DMS114 treated with DMSO at 0.1 percent for 48 hours (cell line): ENCODE measurements at regions not wholly inside any gene's neighbourhood (a gene's known extent, or its start where the extent isn't known, plus 50 kb on each side); places are given as distances from the start of the nearest gene placed in this dataset.

Source experiments
- DNase-seq: peaks from one replicate; lab custom pipeline; 2025; ENCODE audit not compliant: unreplicated experiment; lab: John Stamatoyannopoulos, UW

DNA sequence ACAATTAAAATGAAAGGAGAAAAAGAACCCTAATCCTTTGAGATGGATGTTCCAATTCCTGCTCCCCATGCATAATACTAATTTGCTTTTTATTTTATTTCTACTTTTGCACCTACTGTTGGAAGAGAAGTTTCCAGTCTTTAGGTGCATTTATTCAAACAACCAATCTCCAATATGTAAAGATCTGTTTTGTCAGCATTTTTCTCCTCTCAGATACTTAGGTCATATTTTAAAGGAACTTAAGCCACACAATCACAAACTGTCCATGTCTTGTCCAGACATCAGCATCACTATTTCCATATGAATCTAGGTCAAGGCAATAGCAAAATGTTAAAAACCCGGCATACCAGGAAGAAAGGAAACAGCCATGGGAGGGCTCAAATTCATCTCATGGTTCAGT is 1023.2 kb downstream of the BCL11A start:
- no peak for DNase-seq

- DNase-seq = no peak
Observed at GRCh38 chr2:59529726-59530125, 1023.7 kb downstream of the BCL11A start.

DNA sequence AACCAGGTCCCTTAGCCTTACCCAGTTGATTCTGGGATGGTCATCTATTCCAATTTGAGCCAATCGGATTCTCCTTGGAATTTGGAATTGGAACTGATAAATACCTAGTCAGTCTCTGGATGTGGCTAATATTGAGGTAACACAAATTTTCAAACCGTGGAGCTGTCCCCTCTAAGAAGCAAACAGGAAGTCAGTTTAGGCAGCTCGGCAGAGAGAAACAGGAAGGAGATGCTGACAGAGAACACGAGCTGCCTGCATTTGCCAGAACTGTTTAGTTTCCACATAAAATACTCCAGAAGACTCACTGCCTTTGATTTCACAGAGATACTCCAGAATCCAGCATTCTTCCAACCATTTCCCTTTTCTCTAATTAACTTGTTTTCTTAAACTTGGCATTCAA is 1024.9 kb downstream of the BCL11A start:
- DNase-seq = no peak

DNA sequence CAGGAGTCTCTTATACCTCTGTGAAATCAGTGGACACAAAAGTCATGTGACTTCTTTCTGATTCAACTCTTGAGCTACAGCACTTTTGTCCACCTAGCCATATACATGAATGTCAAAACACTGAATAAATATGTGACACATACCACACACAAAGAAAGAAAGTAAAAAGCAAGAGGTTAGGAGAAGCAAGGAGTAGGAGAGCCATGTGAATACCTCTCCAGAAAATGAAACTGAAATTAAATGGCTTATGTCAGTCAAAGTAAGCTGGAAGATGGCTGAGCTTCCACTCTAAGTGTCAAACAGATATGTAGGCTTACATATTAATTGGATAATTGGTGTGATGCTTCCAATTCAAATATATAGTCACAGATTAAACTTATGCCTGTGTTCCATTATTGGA is 1050.5 kb downstream of the BCL11A start:
- no peak for DNase-seq

GRCh38 chr2:59490994-59491393 is 1062.5 kb downstream of the BCL11A start:
- DNase-seq = no peak

- no peak for DNase-seq
Observed at GRCh38 chr2:59490192-59490591, 1063.3 kb downstream of the BCL11A start.

GRCh38 chr2:59484673-59485072 is 1068.8 kb downstream of the BCL11A start:
- no peak for DNase-seq

- DNase-seq = no peak
Observed at GRCh38 chr2:59463426-59463825, 1090.0 kb downstream of the BCL11A start.

DNA sequence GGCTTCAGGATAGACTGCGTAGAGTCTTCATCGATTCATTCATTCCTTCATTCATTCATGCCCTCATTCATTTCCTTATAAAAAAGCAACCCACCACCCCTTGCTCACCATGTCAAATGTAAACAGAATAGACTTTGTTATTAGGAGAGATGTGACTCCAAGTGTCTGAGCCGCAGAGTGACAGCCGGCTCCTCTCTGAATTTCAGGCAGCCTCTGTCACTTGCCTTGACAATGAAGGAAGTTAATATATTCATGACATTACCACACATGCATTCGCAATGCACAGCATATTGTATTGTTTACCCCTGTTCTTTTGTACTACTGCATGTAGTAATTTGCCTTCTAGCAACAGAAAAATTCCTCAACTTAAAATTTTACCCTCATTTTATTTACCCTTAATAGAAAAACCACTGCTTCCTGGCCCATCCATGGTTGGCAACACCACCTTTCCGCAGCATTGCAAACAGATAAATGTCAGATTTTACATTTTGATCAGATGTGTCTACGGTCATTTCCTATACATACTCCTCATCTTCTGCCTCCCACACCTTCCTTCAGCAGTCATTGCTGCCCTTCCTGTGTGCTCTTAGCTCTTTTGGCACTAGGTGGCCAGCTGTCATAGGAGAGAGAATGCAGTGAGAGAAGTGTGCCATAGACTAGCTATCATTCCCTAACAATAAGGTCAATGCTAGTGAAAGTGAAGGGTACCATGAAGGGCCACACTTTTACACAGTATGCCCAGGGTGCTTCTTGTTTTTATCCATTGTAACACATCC is 1090.8 kb downstream of the BCL11A start:
- DNase-seq = no peak

- DNase-seq = no peak
Observed at GRCh38 chr2:59461127-59461526, 1092.3 kb downstream of the BCL11A start.

- DNase-seq = no peak
Observed at GRCh38 chr2:59458800-59459199, 1094.7 kb downstream of the BCL11A start.

GRCh38 chr2:59456285-59456684 is 1097.2 kb downstream of the BCL11A start:
- DNase-seq = no peak

GRCh38 chr2:59449274-59449673 is 1104.2 kb downstream of the BCL11A start:
- no peak for DNase-seq

- no peak for DNase-seq
Observed at GRCh38 chr2:59440491-59440890, 1113.0 kb downstream of the BCL11A start.

GRCh38 chr2:59435635-59436034 is 1117.8 kb downstream of the BCL11A start:
- DNase-seq = no peak

DNA sequence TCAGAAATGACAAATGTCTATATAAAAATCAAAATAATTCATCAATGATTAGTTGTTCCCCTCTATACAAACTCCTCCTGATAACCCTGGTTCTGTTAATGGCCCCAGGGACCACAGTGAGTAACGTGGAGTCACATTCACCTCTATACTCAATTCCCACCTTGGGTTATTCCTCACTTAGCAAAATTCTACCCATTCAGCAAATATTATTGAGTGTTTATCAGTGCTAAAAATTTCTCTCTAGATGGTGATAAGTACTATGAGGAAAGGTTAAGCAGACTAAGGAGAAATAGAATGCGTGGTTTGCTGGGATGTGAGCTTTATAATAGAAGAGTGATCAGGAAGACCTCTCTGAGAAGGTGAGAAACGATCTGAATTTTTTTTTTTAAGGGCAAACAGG is 1124.5 kb downstream of the BCL11A start:
- DNase-seq = no peak

GRCh38 chr2:59427980-59428379 is 1125.5 kb downstream of the BCL11A start:
- DNase-seq = no peak

- no peak for DNase-seq
Observed at GRCh38 chr2:59425247-59425646, 1128.2 kb downstream of the BCL11A start.

- DNase-seq = no peak
Observed at GRCh38 chr2:59413751-59414570, 1139.5 kb downstream of the BCL11A start.

DNA sequence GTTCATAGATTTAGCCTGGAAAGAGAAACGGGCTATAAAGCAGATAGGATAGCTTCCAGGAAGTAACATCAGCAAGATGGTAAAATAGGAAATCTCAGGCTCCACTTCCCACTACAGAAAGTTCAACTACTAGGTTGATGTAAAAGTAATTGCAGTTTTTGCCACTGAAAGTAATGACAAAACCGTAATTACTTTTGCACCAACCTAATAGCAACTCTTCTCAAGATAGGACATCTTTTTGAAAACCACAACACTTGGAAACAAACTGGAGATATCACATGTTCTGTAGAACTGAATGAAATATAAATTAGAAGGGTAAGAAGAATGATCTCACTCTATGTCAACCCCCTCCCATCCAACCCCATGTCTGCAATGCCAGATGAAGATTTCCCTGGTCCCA is 1154.3 kb downstream of the BCL11A start:
- DNase-seq = no peak

DNA sequence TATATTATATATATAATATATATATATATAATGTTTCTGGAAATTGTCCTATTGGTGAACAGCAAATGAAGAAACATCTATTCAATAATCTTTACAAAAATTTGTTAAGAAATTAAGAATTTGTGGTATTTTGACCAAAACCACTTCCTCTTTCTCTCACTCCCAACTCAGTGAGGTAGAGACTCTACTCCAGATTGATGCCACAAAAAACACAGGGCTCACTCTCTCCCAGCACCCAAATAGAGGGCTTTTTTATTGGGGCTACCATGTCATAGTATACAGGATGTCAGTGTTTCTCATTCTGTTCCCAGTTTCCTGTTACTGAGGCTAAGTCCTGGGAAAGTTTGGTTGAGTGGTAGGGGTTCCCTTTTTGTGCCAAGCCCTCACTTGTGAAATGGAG is 1155.4 kb downstream of the BCL11A start:
- DNase-seq = no peak

DNA sequence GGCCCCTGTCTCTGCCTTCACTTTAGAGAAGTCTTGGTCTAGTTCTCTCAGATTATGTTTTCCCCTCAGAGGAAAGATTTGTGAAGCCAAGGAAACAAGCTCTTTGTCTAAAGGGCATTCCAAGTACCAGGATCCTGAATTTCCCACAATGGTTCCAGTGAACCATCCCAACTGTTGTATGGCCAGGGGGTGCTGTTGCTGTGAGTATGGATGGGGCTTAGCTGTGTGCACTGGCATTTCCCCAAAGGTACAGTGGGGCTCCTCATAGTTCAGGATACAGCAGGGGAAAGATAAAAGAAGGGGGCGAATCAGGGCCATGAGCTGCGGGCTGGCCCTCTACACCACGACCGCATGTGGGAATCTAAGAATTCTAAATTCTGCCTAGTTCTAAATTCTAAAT is 1154.0 kb upstream of the FANCL start:
- DNase-seq = no peak
